Mesenteric fat pad (tissue), 1 donor: ENCODE measurements at regions not wholly inside any gene's neighbourhood (a gene's known extent, or its start where the extent isn't known, plus 50 kb on each side); places are given as distances from the start of the nearest gene placed in this dataset.
"Not testable (repeated sequence)": the region's sequence is repeated elsewhere in the genome, so short reads cannot be mapped to it uniquely, and the experiment has no call there.

ENCODE experiments used
- DNase-seq: peaks from one replicate; pipeline ENCODE4 v3.0.0-alpha.2; 2020; ENCODE audit warnings: low spot score
- donor health status: DM: yes; HTN: yes; CAD: no.

- no peak for DNase-seq
Measured at GRCh38 chr18:67142604-67143003, 373.9 kb downstream of the DSEL start.

GRCh38 chr18:67140495-67140894 is 376.0 kb downstream of the DSEL start:
- no peak for DNase-seq

- no peak for DNase-seq
Measured at GRCh38 chr18:67139899-67140298, 376.6 kb downstream of the DSEL start.

- DNase-seq = no peak
Measured at GRCh38 chr18:67135981-67136380, 380.5 kb downstream of the DSEL start.

GRCh38 chr18:67134911-67135310 is 381.6 kb downstream of the DSEL start:
- DNase-seq = no peak

GRCh38 chr18:67133669-67134068 is 382.9 kb downstream of the DSEL start:
- no peak for DNase-seq

GRCh38 chr18:67132919-67133318 is 383.6 kb downstream of the DSEL start:
- DNase-seq = no peak

- DNase-seq = no peak
Measured at GRCh38 chr18:67131498-67131897, 385.0 kb downstream of the DSEL start.

GRCh38 chr18:67126751-67127150 is 389.8 kb downstream of the DSEL start:
- not testable (repeated sequence) for DNase-seq

- DNase-seq = no peak
Measured at GRCh38 chr18:67123901-67124300, 392.6 kb downstream of the DSEL start.

GRCh38 chr18:67117804-67118203 is 398.7 kb downstream of the DSEL start:
- no peak for DNase-seq

- no peak for DNase-seq
Measured at GRCh38 chr18:67109535-67109934, 407.0 kb downstream of the DSEL start.

- DNase-seq = no peak
Measured at GRCh38 chr18:67108894-67109293, 407.6 kb downstream of the DSEL start.

GRCh38 chr18:67104700-67105284 is 411.7 kb downstream of the DSEL start:
- DNase-seq = no peak

- no peak for DNase-seq
Measured at GRCh38 chr18:67094123-67094522, 422.4 kb downstream of the DSEL start.

GRCh38 chr18:67092141-67092540 is 424.4 kb downstream of the DSEL start:
- DNase-seq = no peak

GRCh38 chr18:67081482-67082211 is 434.9 kb downstream of the DSEL start:
- DNase-seq = no peak

GRCh38 chr18:67080601-67081000 is 435.9 kb downstream of the DSEL start:
- no peak for DNase-seq

GRCh38 chr18:67074309-67074708 is 442.2 kb downstream of the DSEL start:
- no peak for DNase-seq

GRCh38 chr18:67072791-67073190 is 443.7 kb downstream of the DSEL start:
- DNase-seq = no peak

GRCh38 chr18:67068608-67069007 is 447.9 kb downstream of the DSEL start:
- no peak for DNase-seq

- DNase-seq = no peak
Measured at GRCh38 chr18:67047334-67047733, 443.4 kb upstream of the CDH19 start.

GRCh38 chr18:67043276-67043675 is 439.4 kb upstream of the CDH19 start:
- peak; percentile 81 for DNase-seq
